Caki2 (cell line): ENCODE measurements at regions not wholly inside any gene's neighbourhood (a gene's known extent, or its start where the extent isn't known, plus 50 kb on each side); places are given as distances from the start of the nearest gene placed in this dataset.

ENCODE experiments used
- DNase-seq: peaks from one replicate; pipeline ENCODE4 v3.0.0-alpha.2; 2015; ENCODE audit warnings: low read depth
- in situ Hi-C: cut with HindIII; loops from 2 replicates; pipeline ENCODE4 v1.10.0; 2016; ENCODE audit warnings: low sequenced_read_pairs, low pct_unique_long_range_greater_than_20kb, mixed read lengths

DNA sequence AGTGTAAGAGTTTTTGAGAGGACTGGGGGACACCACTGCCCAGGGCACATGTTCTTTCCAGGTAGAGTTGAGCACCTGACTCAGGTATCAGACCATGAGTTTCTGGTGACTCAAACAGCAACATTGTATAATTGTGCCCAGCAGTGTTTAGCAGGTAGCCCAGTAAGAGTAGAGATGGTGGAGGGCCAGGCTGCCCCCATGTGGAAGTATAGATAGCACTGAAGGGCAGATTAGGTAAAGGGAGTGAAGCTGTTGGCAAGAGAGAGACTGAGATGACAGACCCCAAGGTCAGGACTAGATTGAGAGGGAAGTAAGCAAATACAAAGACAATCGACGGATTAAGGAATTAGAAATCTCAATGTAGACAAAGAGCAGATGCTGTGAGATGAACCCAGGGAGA is 74.6 kb downstream of the TRIM42 start:
- DNase-seq: no peak
- in situ Hi-C loops: no loop called here

DNA sequence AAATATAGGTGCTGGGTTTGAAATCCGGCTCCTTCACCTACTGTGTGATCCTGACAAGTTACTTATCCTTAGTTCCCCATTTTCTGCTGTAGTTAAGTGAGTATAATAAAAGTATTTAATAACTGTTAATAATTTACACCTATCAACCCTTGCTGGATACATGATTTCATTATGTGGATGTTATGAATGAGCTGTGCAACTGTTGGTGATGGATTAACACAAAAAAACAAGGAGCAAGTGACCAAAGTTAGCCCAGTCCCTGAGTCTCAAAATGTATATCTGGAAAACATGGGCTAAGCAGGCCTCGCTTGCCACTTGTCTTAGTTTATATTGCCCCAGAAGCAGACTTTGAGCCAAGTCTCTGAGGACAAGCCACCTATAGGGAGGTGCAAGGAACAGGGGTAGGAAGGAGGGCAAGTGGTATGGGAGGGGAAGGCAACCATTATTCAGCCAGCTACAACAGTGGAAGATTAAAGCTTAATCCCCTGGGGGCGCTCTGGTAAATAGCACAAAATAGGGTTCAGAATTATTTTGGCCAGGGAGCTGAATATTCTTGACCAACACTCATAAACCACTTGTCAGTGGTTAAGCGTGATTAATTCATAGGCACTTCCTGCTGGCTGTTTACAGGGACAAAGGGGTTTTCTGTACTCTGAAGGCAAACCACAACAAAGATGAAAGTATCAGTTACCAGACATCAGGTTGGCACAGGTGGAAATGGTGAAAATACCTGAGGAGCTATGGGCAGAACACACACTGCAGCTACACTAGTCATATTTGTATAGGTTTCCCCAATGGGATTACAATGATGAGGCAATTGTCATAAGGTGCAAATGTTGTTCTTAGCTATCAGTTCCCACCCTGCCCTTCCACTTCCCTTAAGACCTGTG is 76.2 kb downstream of the TRIM42 start:
- DNase-seq: no peak

DNA sequence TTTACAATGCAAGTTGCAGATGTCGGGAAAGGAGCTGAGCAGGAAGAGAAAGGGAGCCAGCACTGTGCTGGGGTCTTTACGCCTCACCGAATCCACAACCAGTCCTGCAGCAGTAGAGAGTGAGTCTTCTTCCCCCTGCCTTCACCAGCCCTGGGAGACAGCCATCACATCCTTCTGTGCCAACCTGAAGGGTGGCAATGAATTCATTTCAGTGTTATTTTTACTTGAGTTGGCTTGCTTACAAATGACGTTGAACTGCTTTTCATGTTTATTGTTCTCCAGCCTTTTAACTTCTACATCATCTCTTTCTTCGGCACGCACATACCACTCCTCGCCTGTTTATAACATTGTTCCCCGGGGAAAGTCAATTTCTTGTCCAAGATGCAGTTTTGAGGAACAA is 77.1 kb downstream of the TRIM42 start:
- DNase-seq: no peak

More for the DNA sequence above, 76.2 kb downstream of the TRIM42 start:
- in situ Hi-C loops: no loop called here

DNA sequence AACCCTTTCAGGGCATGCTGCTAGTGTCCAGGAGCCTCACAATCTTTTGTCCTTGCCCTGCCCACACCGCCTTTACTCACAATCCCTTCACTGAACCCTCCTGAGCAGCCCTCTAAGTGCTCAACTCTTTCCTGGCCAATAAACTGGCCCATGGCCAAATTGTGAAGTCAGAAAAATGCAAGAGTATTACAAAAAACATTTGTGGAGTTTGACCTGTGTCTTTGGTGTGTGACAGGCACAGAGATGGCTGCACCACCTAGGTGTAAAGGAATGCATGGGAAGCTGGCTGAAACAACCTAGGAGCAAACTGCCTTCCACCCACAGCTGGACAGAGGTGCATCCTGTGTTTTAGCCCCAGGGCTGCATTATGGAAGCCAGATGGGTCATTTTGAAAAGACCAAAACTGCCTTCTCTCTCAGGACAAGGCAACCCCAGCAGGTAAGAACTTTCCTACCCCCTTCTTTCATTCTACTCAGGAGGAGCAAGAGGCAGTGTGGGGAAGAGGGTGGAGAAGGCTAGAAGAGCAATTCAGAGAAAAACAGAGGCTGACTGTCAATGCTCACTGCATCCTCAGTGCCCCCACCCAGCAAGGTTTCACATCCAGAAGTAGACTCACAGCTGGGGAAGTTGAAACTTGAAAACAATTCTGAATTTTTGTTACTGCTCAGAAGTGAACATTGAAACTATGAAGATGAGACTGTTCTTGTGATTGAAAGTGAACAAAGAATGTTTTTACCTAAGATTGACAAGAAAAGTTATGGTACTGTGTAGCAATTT is 78.6 kb downstream of the TRIM42 start:
- in situ Hi-C loops: no loop called here
- no peak for DNase-seq

More for the DNA sequence above, 77.1 kb downstream of the TRIM42 start:
- in situ Hi-C loops: no loop called here

DNA sequence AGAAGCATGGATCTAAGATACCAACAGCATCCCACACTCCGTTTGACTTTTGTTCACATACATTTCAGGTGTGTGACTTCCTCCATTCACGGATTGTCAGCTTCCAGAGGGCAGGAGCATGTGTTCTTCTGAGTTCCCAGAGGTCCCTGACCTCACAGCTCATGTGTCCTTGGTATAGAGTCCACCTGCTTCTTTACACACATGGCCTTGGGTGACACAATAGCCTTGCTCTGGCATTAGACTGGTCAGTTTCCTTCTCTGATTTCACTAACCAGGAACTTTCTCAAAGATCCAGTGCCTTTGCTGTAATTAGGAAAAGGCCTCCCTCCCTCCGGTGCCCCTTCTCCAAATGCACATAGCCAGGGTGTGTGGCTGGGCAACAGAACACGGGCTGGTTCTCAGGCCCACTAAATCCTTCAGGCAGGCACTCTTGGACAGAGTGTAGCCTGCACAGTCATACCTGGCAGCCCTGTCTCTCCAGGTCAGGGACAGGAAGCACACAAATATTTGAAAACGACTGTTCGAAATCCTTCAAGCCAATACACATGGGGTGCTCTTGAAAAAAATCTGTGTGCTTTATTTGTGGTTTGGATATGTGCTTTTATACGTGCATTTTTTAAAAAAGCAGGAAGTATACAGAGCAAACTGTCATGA is 81.1 kb downstream of the TRIM42 start:
- no peak for DNase-seq
- in situ Hi-C loops: no loop called here

DNA sequence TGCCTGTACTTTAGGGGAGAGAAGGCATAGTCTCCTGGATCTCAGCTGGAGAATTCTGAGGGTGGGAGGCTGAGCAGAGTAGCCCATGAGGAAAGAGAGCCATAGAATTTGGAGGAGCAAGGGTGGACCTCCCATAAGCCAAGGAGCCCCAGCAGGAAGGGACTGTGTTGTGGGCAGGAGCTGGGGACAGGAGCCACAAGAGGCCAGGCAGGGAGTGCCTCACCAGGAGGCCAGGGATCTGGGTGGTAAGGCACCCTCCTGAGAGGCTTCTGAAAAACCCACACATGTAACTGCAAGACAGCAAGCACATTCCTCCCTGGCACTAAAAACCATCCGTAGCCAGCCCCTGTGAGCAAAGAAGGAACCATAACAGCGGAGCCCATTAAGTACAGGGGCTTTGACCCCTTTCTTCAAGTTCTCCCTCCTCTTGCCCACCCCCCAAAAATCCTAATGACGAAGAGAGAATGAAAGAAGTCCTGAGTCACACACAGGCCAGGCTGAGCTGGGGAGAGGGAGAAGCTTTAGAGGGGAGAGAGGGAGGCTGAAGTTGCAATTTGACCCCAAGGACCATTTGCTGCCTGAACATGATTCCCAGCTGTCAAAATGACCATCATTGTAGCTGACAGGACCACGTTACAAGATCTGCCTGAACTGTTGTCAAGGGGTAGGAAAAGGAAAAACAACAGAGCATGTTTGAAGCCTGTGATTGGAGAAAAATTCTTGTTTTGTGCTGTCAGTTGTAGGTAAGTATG is 82.6 kb downstream of the TRIM42 start:
- no peak for DNase-seq
- in situ Hi-C loops: no loop called here

DNA sequence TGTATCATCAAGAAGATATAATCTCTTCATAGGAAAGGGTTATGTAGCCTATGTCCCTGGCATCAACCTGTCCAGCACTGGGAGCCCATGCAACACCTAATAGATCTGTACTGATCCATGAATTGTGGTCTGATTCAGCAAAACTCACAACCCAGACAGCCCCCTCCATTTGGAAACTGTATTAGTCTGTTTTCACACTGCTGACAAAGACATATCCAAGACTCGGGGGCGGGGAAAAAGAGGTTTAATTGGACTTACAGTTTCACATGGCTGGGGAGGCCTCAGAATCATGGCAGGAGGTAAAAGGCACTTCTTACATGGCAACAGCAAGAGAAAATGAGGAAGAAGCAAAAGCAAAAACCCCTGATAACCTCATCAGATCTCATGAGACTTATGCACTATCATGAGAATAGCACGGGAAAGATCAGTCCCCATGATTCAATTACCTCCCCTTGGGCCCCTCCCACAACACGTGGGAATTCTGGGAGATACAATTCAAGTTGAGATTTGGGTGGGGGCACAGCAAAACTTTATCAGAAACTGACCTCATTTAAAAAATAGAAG is 83.3 kb downstream of the TRIM42 start:
- in situ Hi-C loops: no loop called here
- no peak for DNase-seq

DNA sequence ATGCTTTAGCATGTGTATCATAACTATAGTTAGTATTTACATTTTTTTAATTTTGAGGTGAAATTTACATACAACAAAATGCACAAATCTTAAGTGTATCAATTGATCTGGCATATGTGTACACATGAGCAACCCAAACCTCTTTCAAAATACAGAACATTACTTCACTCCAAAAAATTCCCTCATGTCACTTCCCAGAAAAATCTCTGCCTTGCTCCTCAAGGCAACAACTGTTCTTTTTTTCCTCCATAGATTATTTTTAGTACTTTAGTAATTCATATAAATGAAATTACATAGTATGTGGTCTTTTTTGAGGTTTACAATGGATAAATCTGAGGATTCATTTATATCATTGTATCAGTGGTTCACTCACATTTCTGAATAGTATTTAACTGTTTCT is 84.9 kb downstream of the TRIM42 start:
- in situ Hi-C loops: no loop called here
- DNase-seq: no peak

DNA sequence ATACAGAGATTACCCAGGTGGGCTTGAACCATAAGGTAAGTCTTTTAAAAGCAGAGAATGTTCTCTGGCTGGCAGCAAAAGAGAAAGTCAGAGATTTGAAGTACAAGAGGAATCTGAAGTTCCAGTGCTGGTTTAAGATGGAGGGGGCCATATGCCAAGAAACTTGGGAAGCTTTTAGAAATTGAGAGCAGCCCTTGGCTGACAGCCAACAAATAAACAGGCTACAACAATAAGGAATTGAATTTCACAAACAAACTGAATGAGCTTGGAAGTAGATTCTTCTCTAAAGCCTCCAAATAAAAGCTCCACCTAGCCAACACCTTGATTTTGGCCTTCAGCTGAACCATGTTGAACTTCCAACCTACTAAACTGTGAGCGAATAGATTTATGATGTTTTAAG is 85.7 kb downstream of the TRIM42 start:
- in situ Hi-C loops: no loop called here
- no peak for DNase-seq

DNA sequence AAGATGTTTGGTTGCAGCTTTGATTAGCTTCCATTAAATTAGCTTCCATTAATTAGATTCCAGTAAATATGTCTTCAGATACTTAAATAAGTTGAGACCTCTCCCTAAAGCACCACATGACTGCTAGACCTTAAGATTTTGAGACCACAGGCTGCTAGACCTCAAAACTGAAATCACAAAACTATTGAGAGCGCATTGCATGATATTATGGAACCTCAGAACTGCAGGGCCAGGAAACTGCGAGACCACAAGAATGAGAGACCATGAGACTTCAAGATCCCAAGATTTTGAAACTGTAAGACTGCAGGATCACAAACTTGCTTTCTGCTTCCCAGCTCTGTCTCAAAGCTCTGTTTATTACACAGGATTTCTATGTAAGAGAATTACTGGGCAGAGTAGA is 87.4 kb downstream of the TRIM42 start:
- no peak for DNase-seq
- in situ Hi-C loops: no loop called here

DNA sequence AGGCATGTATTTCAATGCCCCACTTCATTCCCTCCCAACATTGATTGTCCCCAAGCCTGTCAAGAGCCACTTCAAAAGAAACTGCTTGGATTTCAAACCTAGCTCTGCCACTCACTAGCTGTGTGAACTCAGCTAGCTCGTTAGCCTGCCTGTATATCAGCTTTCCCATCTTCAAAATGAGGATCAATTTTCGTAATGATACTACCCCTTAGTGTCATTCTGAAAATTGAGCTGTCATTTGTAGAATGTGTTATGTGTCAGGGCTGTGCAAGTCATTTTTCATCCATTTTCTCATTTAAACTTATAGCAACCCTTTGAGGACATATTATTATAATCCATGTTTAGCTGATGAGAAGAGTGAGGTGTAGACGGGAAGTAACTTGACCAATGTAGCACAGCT is 88.6 kb downstream of the TRIM42 start:
- no peak for DNase-seq
- in situ Hi-C loops: no loop called here

DNA sequence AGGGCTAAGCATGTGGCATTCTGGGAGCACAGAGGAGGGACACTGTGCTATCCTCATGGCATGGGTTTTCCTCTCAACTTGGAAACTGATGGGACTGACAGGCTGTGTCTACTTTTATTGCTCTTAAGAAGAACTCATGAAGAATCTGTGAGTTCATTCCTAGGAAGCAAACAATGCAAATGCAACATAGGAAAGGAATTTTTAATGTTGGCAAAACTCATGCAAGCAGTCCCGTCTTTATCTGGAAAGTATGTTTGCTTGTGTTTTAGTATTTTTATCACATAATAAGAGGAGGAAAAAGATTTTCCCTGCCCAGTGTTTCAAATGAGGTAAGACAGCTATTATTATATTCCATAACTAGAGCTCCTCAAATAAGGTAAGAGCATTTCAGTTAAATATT is 89.7 kb downstream of the TRIM42 start:
- in situ Hi-C loops: no loop called here
- DNase-seq: no peak

DNA sequence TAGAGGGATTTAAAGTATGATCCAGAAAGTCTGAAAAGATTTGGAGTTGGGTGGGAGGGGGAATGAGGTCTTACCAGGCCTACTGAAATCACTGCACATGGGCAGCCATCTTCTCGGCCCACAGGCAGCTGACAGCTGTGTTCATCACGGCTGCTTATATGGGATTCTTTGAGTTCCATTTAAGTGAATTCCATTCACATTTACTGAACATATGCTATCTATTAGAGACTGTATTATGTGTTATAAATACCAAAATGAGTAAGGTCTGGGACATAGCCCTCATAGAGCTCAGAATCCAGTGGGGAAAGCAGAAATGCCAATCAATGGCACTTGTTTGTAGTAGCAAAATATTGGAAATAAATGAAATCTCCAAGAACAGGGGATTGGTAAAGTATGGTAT is 91.1 kb downstream of the TRIM42 start:
- DNase-seq: no peak
- in situ Hi-C loops: no loop called here

DNA sequence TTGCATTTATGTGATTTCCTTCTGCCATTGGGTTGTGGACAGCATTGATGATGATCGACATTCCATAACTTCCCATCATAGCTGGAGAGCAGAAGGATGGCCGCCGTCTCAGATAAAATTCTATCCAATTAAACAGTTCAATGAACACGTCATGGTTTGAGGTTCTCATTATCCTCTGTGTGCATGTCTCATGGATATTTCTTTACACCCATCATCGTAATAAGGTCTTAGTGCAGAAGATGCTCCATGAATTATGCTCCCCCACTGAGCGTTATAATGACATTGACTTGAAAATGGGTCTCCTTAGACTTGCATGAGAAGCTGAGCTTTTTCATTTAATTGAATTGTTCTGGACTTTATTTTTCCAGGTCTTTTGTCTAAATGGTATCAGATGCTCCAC is 92.1 kb downstream of the TRIM42 start:
- no peak for DNase-seq
- in situ Hi-C loops: no loop called here

DNA sequence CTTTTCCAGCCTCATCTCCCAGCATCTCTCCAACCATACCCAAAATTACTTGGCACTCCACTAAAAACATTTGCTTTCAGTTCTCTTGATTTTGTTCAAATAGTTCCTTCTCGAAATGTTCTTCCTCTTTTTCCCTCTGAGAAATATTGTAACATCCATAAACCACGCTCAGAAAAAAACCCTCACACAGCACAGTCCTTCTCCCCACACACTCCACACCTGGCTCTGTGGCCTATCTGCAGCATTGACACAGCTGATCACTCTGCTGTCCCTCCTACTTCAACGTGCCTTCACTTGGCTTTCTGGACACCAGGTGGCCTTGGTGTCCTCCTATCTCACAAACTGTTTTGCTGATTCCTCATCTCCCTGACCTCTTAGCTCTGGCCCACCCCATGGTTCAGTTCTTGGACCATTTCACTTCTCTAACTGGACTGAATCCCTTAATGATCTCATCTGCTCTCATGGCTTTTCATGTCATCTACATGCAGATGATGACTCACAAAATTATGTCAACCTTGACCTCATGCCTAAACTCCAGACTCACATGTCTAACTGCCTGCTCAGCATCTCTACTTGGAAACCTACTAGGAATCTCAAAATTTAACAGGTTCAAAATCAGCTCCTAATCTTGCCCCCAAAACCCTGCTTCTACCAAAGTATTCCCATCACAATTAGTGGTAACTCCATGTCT is 93.3 kb downstream of the TRIM42 start:
- no peak for DNase-seq

DNA sequence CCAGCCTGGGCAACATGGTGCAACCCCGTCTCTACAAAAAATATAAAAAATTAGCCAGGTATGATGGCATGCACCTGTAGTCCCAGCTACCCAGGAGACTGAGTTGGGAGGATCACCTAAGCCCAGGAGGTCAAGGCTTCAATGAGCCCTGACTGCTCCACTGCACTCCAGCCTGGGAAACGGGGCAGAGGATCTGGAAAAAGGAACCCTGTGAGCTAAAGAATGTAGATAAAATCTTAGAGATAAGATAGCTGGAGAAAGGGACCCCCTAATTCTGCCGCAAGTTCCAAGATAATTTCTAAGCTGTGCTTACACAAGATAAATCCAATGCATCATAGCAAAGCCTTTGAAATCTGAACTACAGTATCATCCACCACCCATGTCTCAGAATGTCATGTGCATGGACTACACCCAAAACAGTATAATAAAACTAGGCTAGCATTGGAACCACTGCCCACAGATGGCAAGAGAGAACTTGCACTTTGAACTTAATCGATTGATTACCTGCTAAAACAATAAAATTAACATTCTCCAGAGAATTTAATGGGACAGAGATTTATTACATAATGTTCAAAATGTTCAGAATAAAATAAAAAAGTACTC is 99.9 kb downstream of the TRIM42 start:
- in situ Hi-C loops: no loop called here
- DNase-seq: no peak

More for the DNA sequence above, 93.3 kb downstream of the TRIM42 start:
- in situ Hi-C loops: no loop called here

DNA sequence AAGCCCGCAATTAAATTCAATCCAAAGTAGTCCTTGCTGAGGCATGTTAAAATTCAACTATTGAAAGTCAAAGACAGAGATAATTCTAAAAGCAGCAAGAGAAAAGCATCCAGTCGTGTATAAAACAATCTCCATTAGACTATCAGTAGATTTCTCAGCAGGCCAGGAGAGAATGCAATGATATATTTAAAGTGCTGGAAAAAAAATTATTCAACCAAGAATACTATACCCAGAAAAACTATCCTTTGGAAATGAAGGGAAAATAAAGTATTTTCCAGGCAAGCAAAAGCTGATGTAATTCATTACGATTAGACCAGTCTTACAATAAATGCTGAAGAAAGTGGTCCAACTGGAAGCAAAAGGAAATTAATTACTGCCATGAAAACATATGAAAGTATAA is 113.5 kb downstream of the TRIM42 start:
- in situ Hi-C loops: no loop called here
- no peak for DNase-seq
